WI38 (cell line): ENCODE measurements at regions not wholly inside any gene's neighbourhood (a gene's known extent, or its start where the extent isn't known, plus 50 kb on each side); places are given as distances from the start of the nearest gene placed in this dataset.

Source experiments
- H3K4me3 ChIP-seq: 2 replicates; pipeline ENCODE4 v1.5.1; 2011; ENCODE audit warnings: low read depth, mild to moderate bottlenecking, control low read depth, low read length
- CTCF ChIP-seq: IDR thresholded peaks from 2 replicates; pipeline ENCODE4 v1.5.1; 2012; ENCODE audit warnings: low read depth, mild to moderate bottlenecking, control low read depth, low read length

- no peak overlapping the region for H3K4me3 ChIP-seq
- no peak for TF ChIP-seq CTCF
Observed at GRCh38 chr12:131348231-131348630, 362.7 kb upstream of the SFSWAP start.

- TF ChIP-seq CTCF, result no peak
- no peak overlapping the region for H3K4me3 ChIP-seq
Observed at GRCh38 chr12:131348646-131349045, 362.2 kb upstream of the SFSWAP start.

GRCh38 chr12:131349397-131350127 lies 361.3 kb upstream of the SFSWAP start:
- no peak for TF ChIP-seq CTCF
- H3K4me3 ChIP-seq, result no peak overlapping the region

GRCh38 chr12:131350943-131351318 lies 360.0 kb upstream of the SFSWAP start:
- no peak overlapping the region for H3K4me3 ChIP-seq
- no peak for TF ChIP-seq CTCF

- TF ChIP-seq CTCF, result no peak
- no peak overlapping the region for H3K4me3 ChIP-seq
Observed at GRCh38 chr12:131351319-131352028, 359.4 kb upstream of the SFSWAP start.

GRCh38 chr12:131352296-131352900 lies 358.5 kb upstream of the SFSWAP start:
- H3K4me3 ChIP-seq, result no peak overlapping the region
- TF ChIP-seq CTCF, result no peak

- no peak for TF ChIP-seq CTCF
- H3K4me3 ChIP-seq, result no peak overlapping the region
Observed at GRCh38 chr12:131353376-131353775, 357.5 kb upstream of the SFSWAP start.
